ENCODE measurements at regions not wholly inside any gene's neighbourhood (a gene's known extent, or its start where the extent isn't known, plus 50 kb on each side); places are given as distances from the start of the nearest gene placed in this dataset.

GRCh38 chr1:38609166-38610025 is 250.2 kb downstream of the RRAGC start:
- no peak for DNase-seq (ENCODE audit: low read depth)
- H3K4me3 ChIP-seq (ENCODE audit: low read depth, low read length), result no peak overlapping the region
- TF ChIP-seq CTCF (conservative IDR thresholded peaks at IDR 0.05; ENCODE audit: low read depth, low read length), result no peak

DNA sequence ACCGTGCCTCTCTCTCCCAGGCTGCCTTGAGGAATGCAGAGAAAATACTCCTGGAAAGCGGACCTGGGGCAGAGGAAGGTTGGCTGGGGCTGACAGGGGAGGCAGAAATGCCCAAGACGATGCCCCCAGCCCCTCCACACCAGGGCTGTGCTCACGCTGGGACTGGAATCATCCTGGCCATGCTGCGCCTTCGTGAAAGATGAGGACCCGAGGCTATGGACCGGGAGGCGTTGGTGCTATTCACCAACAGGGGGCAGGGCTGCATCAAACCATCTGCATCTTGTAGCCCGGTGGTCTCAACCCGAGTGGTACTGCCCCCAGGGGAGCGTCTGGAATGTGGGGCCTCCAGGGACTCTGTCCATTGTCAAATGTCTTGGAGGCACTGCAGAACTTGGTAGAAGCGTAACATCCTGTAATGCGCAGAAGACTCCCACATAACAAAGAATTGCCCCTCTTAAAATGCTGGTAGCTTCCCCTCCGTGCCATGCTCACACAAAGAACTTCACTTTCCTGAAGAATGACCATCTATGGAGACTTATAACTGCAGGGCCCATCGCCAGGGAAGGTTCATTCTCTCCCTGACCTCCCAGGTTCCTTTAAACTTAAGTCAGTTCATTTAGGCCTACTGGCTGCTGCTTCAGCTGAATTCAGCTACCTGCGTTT is 251.2 kb downstream of the RRAGC start:
- TF ChIP-seq CTCF (conservative IDR thresholded peaks at IDR 0.05; ENCODE audit: low read depth, low read length), result peak; percentile 53
- no peak for DNase-seq (ENCODE audit: low read depth)
- no peak overlapping the region for H3K4me3 ChIP-seq (ENCODE audit: low read depth, low read length)

DNA sequence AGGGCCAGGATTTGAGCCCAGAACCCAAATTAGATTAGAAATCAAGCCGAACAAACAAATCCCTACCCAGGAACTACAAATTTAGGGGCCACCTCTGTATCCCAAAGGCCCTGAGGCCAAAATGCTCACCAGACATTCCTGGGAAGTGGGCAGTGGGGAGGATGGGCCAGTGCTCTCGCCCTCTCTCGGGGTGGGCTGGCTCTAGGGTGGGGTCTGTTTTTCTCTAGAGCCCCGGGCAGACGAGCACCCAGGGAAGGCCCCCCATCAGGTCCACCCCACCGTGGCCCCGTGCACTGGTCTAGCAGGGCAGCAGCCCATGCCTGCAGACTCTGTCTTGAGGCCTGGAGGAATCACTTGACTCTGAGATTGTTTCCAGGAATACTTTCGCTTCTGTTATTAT is 252.0 kb downstream of the RRAGC start:
- no peak for DNase-seq (ENCODE audit: low read depth)
- TF ChIP-seq CTCF (conservative IDR thresholded peaks at IDR 0.05; ENCODE audit: low read depth, low read length), result no peak
- no peak overlapping the region for H3K4me3 ChIP-seq (ENCODE audit: low read depth, low read length)

- TF ChIP-seq CTCF (conservative IDR thresholded peaks at IDR 0.05; ENCODE audit: low read depth, low read length), result no peak
- DNase-seq (ENCODE audit: low read depth), result no peak
- H3K4me3 ChIP-seq (ENCODE audit: low read depth, low read length), result no peak overlapping the region
These were observed 254.5 kb downstream of the RRAGC start for GRCh38 chr1:38605063-38605462.

- DNase-seq (ENCODE audit: low read depth), result no peak
- H3K4me3 ChIP-seq (ENCODE audit: low read depth, low read length), result no peak overlapping the region
- TF ChIP-seq CTCF (conservative IDR thresholded peaks at IDR 0.05; ENCODE audit: low read depth, low read length), result no peak
These were observed 255.7 kb downstream of the RRAGC start for GRCh38 chr1:38603907-38604306.

DNA sequence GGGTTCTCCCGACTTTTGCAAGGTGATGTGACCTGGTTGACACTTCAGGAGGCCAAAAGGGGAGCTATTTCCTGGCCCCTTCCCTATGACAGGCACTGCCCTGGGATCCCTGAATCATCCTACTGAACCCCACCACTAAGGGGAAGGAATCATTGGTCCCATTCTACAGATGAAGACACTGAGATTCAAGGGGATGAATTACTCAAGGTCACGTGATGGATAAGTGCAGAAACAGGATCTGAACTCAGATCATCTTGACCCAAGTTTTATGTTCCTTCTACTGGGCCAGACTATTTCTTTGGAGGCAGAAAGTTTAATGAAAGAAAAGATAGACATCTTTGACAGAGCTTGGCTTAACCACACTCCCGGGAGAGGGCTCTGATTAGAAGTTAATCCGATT is 258.7 kb downstream of the RRAGC start:
- no peak for DNase-seq (ENCODE audit: low read depth)
- no peak for TF ChIP-seq CTCF (conservative IDR thresholded peaks at IDR 0.05; ENCODE audit: low read depth, low read length)
- no peak overlapping the region for H3K4me3 ChIP-seq (ENCODE audit: low read depth, low read length)
